ENCODE measurements at regions not wholly inside any gene's neighbourhood (a gene's known extent, or its start where the extent isn't known, plus 50 kb on each side); places are given as distances from the start of the nearest gene placed in this dataset.

DNA sequence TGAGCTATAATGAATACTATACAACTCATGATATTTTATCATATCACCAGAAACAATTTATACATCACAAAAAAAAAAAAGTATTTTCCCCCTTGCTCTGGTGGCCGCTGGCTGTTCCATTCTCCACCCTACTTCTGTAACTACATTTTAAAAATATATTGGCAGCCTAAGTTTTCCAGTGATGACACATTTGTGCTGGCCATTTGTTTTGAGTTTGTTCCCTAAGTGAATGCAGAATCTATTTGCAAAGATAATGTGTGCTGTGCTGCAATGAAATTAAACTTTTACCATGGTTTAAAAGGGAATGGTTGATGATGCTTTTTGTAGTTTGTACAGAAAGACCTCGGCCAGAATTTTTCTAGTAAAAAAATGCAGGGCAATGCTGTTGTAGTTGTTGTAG lies 1092.8 kb downstream of the TMTC2 start:
- no peaks in the 10 kb centered on the region for H3K27me3 ChIP-seq (replicated peaks)
- in situ Hi-C loops (cut with HindIII; ENCODE audit: low pct_ligation_motif_present, low sequenced_read_pairs): no loop called here
- H3K4me3 ChIP-seq (ENCODE audit: low read depth, low read length): no peak overlapping the region
- no peaks in the 10 kb centered on the region for H3K36me3 ChIP-seq (replicated peaks)
- H3K27ac ChIP-seq: no peak overlapping the region
- TF ChIP-seq, protein P1, sequence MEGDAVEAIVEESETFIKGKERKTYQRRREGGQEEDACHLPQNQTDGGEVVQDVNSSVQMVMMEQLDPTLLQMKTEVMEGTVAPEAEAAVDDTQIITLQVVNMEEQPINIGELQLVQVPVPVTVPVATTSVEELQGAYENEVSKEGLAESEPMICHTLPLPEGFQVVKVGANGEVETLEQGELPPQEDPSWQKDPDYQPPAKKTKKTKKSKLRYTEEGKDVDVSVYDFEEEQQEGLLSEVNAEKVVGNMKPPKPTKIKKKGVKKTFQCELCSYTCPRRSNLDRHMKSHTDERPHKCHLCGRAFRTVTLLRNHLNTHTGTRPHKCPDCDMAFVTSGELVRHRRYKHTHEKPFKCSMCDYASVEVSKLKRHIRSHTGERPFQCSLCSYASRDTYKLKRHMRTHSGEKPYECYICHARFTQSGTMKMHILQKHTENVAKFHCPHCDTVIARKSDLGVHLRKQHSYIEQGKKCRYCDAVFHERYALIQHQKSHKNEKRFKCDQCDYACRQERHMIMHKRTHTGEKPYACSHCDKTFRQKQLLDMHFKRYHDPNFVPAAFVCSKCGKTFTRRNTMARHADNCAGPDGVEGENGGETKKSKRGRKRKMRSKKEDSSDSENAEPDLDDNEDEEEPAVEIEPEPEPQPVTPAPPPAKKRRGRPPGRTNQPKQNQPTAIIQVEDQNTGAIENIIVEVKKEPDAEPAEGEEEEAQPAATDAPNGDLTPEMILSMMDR (IDR thresholded peaks at IDR 0.05; ENCODE audit: low read depth, low read length, missing control alignments): no peak
- DNase-seq: no peak

DNA sequence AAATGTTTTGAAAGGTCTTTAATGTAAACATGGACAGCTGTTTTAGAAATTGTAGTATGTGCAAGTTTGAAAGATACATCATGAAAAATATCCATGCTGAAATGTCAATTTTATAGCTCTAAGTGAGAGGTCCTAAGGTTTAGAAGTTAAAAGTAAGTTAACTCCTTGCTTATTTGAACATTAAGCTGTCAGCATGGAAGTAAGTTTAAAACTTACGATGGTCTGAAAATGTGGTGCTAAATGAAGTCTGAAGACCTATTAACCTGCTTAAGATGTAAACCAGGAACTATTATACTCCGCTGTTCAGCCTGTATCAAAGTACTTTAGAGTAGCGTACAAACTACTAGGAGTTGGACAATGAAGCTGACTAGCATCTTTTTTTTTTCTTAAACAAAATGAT lies 1082.4 kb downstream of the TMTC2 start:
- TF ChIP-seq, protein P1 (IDR thresholded peaks at IDR 0.05; ENCODE audit: low read depth, low read length, missing control alignments): no peak
- H3K4me3 ChIP-seq (ENCODE audit: low read depth, low read length): no peak overlapping the region
- in situ Hi-C loops (cut with HindIII; ENCODE audit: low pct_ligation_motif_present, low sequenced_read_pairs): no loop called here
- no peaks in the 10 kb centered on the region for H3K27me3 ChIP-seq (replicated peaks)
- H3K36me3 ChIP-seq (replicated peaks): no peaks in the 10 kb centered on the region
- DNase-seq: no peak
- no peak overlapping the region for H3K27ac ChIP-seq

DNA sequence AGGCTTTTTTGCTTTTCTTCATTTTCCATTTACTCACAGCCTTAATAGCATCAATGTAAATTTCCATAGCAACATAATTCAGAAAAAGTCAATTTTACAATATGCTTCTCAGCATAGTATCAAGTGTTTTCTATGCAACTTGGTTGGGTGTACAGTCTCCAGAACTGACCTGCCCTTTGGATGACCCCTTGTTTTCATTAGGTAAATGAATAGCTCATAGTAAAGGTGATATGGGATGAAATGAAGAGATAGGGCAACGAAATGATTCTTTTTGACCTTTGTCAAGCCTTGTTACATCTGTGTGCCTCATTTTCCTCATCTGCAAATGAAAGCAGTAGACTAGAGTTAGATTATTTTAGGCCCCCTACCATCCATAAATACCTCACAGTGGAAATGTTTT lies 1081.0 kb downstream of the TMTC2 start:
- in situ Hi-C loops (cut with HindIII; ENCODE audit: low pct_ligation_motif_present, low sequenced_read_pairs): no loop called here
- TF ChIP-seq, protein P1 (IDR thresholded peaks at IDR 0.05; ENCODE audit: low read depth, low read length, missing control alignments): no peak
- Histone ChIP-seq H3K36me3 (replicated peaks) (no peaks in the 10 kb centered on the region), H3K27ac (no peak overlapping the region), H3K27me3 (replicated peaks) (no peaks in the 10 kb centered on the region), H3K4me3 (ENCODE audit: low read depth, low read length) (no peak overlapping the region)
- no peak for DNase-seq

DNA sequence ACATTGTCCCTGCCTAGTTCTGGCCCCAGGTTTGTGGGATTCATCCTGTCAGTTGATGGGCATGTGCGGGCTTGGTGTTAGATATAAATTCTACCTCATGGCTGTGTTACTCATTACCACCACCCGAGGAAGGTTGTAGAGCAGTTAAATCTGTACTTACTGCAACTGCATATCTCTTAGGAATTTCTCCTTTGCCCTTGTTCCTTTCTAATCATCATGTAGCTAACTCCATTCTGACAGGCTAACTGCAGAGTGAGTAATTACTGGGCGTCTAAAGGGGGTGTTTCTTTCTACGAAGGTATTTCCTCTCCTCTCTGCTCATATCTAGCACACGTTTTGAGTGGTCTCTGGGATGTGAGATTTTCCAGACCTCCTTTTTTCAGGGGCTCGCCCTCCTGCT lies 1076.7 kb downstream of the TMTC2 start:
- TF ChIP-seq, protein P1 (IDR thresholded peaks at IDR 0.05; ENCODE audit: low read depth, low read length, missing control alignments): no peak
- Histone ChIP-seq H3K36me3 (replicated peaks) (no peaks in the 10 kb centered on the region), H3K27me3 (replicated peaks) (no peaks in the 10 kb centered on the region), H3K4me3 (ENCODE audit: low read depth, low read length) (no peak overlapping the region), H3K27ac (no peak overlapping the region)
- in situ Hi-C loops (cut with HindIII; ENCODE audit: low pct_ligation_motif_present, low sequenced_read_pairs): no loop called here
- no peak for DNase-seq

DNA sequence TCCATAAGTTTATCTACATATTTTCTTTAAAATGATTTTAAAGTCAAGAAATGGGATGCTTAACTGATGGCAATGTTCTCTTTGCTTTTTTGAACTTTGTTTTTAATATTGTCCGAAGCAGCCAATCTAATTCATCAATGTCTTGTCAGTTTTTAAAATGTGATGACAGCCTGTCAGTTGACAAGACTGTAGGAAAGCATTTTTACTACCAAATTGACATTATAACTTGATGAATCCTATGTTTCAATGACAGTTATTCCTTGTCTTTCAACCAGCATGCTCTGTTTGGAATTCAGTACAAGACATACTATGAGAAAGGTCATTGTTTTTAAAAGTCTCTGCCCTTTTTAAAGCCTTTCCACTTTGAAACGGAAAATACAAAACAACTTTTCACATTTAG lies 1073.2 kb downstream of the TMTC2 start:
- TF ChIP-seq, protein P1 (IDR thresholded peaks at IDR 0.05; ENCODE audit: low read depth, low read length, missing control alignments): no peak
- H3K36me3 ChIP-seq (replicated peaks): no peaks in the 10 kb centered on the region
- DNase-seq: no peak
- in situ Hi-C loops (cut with HindIII; ENCODE audit: low pct_ligation_motif_present, low sequenced_read_pairs): no loop called here
- H3K4me3 ChIP-seq (ENCODE audit: low read depth, low read length): no peak overlapping the region
- no peak overlapping the region for H3K27ac ChIP-seq
- no peaks in the 10 kb centered on the region for H3K27me3 ChIP-seq (replicated peaks)

DNA sequence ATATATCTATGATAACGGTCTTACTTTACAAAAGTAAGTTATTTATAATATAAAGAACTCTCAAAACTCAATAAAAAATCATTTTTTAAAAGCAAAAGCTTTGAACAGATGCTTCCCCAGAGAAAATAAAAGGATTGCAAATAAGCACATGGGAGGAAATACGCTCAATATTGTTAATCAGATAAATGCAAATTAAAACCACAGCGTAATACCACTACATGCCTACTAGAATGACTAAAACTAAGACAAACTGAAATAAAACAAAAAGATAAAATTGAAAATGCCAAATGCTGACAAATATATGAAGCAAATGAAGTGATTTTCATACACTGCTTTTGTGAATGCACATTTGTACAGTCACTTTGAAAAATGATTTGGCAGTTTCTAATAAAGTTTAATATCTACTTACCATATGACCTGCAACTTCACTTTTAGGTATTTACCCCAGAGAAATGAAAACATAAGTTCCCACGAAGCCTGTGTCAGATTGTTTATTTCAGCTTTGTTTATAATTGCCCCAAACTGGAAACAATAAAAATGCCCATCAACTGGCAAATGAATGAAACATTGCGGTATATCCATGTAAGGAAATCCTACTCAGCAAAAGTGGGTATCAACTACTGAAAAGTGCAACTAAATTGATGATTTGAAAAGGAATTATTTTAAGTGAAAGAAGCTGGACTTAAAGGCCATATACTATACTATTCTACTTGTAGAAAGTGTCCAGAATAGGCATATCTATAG lies 1072.4 kb downstream of the TMTC2 start:
- no peak for DNase-seq

More for the DNA sequence above, 1072.4 kb downstream of the TMTC2 start:
- no peaks in the 10 kb centered on the region for H3K27me3 ChIP-seq (replicated peaks)
- TF ChIP-seq, protein P1 (IDR thresholded peaks at IDR 0.05; ENCODE audit: low read depth, low read length, missing control alignments): no peak
- H3K4me3 ChIP-seq (ENCODE audit: low read depth, low read length): no peak overlapping the region
- H3K36me3 ChIP-seq (replicated peaks): no peaks in the 10 kb centered on the region
- in situ Hi-C loops (cut with HindIII; ENCODE audit: low pct_ligation_motif_present, low sequenced_read_pairs): no loop called here
- H3K27ac ChIP-seq: no peak overlapping the region
